IMR-90 (cell line): ENCODE measurements at regions not wholly inside any gene's neighbourhood (a gene's known extent, or its start where the extent isn't known, plus 50 kb on each side); places are given as distances from the start of the nearest gene placed in this dataset.
A peak's percentile ranks its signal among the peaks of the same experiment; 100 is the strongest.

ENCODE experiments used
- ATAC-seq: fragments of 200-7000 bp; cut with Tn5 transposase; 2 replicates; pipeline ENCODE4 v1.9.1; 2020; ENCODE audit warnings: low read depth, mild to moderate bottlenecking, moderate library complexity
- BruUV-seq: library from RNA; stranded (reverse); fragments of 400-500 nt; replicated peaks from 2 replicates; lab custom pipeline; 2021; lab: Mats Ljungman, UMichigan
- CTCF ChIA-PET: fragments of 300-600 bp; formaldehyde crosslinking; extraction: SDS; loops from one replicate; lab custom pipeline; 2021; ENCODE audit warnings: antibody characterized with exemption; lab: Yijun Ruan, JAX
- POLR2A ChIA-PET: fragments of 300-600 bp; sonication (Branson Sonifier 250); formaldehyde crosslinking; loops from one replicate; lab custom pipeline; 2022; ENCODE audit warnings: antibody characterized with exemption; ENCODE audit not compliant: unreplicated experiment; lab: Charles Lee
- DNase-seq: peaks from one replicate; pipeline ENCODE4 v3.0.0; 2013
- H2AFZ ChIP-seq: replicated peaks from 2 replicates; pipeline ENCODE3; 2013; ENCODE audit warnings: low read length, mild to moderate bottlenecking; ENCODE audit not compliant: poor library complexity
- H2AK5ac ChIP-seq: 2 replicates; pipeline ENCODE4 v1.6.1; 2013; ENCODE audit warnings: low read depth, low read length, inconsistent platforms
- H2AK9ac ChIP-seq: replicated peaks from 2 replicates; pipeline ENCODE3; 2013; ENCODE audit warnings: mild to moderate bottlenecking, low read depth, low read length, moderate library complexity; ENCODE audit not compliant: poor library complexity
- H2BK120ac ChIP-seq: 2 replicates; pipeline ENCODE4 v1.6.1; 2013; ENCODE audit warnings: low read depth, low read length, inconsistent platforms
- H2BK15ac ChIP-seq: 3 replicates; pipeline ENCODE4 v1.6.1; 2013; ENCODE audit warnings: low read depth, low read length, inconsistent platforms
- H2BK20ac ChIP-seq: 2 replicates; pipeline ENCODE4 v1.6.1; 2013; ENCODE audit warnings: low read depth, mild to moderate bottlenecking, inconsistent platforms, low read length, moderate library complexity
- H2BK5ac ChIP-seq: 2 replicates; pipeline ENCODE4 v1.6.1; 2013; ENCODE audit warnings: mild to moderate bottlenecking, low read depth, low read length, inconsistent platforms; ENCODE audit not compliant: poor library complexity, severe bottlenecking
- H3K14ac ChIP-seq: replicated peaks from 2 replicates; pipeline ENCODE4 v1.6.1; 2013; ENCODE audit warnings: low read depth, low read length, inconsistent platforms
- H3K18ac ChIP-seq: 2 replicates; pipeline ENCODE4 v1.6.1; 2013; ENCODE audit warnings: low read depth, low read length, control low read depth
- H3K23ac ChIP-seq: 2 replicates; pipeline ENCODE4 v1.6.1; 2013; ENCODE audit warnings: low read depth, low read length, inconsistent platforms
- H3K27ac ChIP-seq: 2 replicates; pipeline ENCODE4 v1.5.1; 2013; ENCODE audit warnings: mild to moderate bottlenecking, control low read depth, low read length; ENCODE audit not compliant: insufficient read depth
- H3K27me3 ChIP-seq: 2 replicates; pipeline ENCODE4 v1.6.1; 2013; ENCODE audit warnings: low read length; ENCODE audit not compliant: control insufficient read depth, insufficient read depth
- H3K36me3 ChIP-seq: 2 replicates; pipeline ENCODE4 v1.6.1; 2013; ENCODE audit warnings: low read length, mixed read lengths; ENCODE audit not compliant: control insufficient read depth, insufficient read depth
- H3K4ac ChIP-seq: 2 replicates; pipeline ENCODE4 v1.6.1; 2013; ENCODE audit warnings: low read depth, low read length, inconsistent platforms
- H3K4me1 ChIP-seq: 2 replicates; pipeline ENCODE4 v1.6.1; 2013; ENCODE audit warnings: low read length, mixed read lengths; ENCODE audit not compliant: control insufficient read depth, insufficient read depth
- H3K4me2 ChIP-seq: 2 replicates; pipeline ENCODE4 v1.6.1; 2013; ENCODE audit warnings: low read depth, mild to moderate bottlenecking, control low read depth, low read length, moderate library complexity
- H3K4me3 ChIP-seq: 2 replicates; pipeline ENCODE4 v1.5.1; 2013; ENCODE audit warnings: low read depth, mild to moderate bottlenecking, control low read depth, low read length, moderate library complexity; ENCODE audit not compliant: insufficient read depth
- H3K56ac ChIP-seq: 2 replicates; pipeline ENCODE4 v1.6.1; 2013; ENCODE audit warnings: low read length, inconsistent platforms; ENCODE audit not compliant: insufficient read depth; ENCODE audit errors: extremely low read depth
- H3K79me1 ChIP-seq, 2 experiments: 2 replicates each; pipeline ENCODE4 v1.6.1; 2013; ENCODE audit warnings: low read length in 2 of 2, inconsistent platforms in 1 of 2, low read depth in 1 of 2
- H3K9ac ChIP-seq: 2 replicates; pipeline ENCODE4 v1.6.1; 2013; ENCODE audit warnings: low read depth, low read length, control low read depth
- H3K9me1 ChIP-seq: 2 replicates; pipeline ENCODE4 v1.6.1; 2013; ENCODE audit warnings: low read length, inconsistent platforms; ENCODE audit not compliant: insufficient read depth
- H3K9me3 ChIP-seq: 2 replicates; pipeline ENCODE4 v1.6.1; 2013; ENCODE audit warnings: low read length; ENCODE audit not compliant: control insufficient read depth, insufficient read depth
- H4K20me1 ChIP-seq: 2 replicates; pipeline ENCODE4 v1.6.1; 2013; ENCODE audit warnings: low read length, inconsistent platforms; ENCODE audit not compliant: insufficient read depth
- H4K5ac ChIP-seq: 2 replicates; pipeline ENCODE4 v1.6.1; 2013; ENCODE audit warnings: mild to moderate bottlenecking, low read depth, low read length, control low read depth
- H4K8ac ChIP-seq, 2 experiments: 2 replicates each; pipeline ENCODE4 v1.6.1; 2013; ENCODE audit warnings: low read depth in 2 of 2, low read length in 2 of 2, control low read depth in 1 of 2, inconsistent platforms in 1 of 2
- H4K91ac ChIP-seq: 2 replicates; pipeline ENCODE4 v1.6.1; 2013; ENCODE audit warnings: low read depth, low read length, inconsistent platforms; ENCODE audit not compliant: insufficient read depth
- FOS ChIP-seq: fragments of 150-350 bp; IDR thresholded peaks from 2 replicates; pipeline ENCODE4 v1.6.1; 2016; ENCODE audit warnings: low read depth, low read length
- RAD21 ChIP-seq: IDR thresholded peaks from 2 replicates; pipeline ENCODE4 v1.6.1; 2012; ENCODE audit warnings: low read length, improper control_type of control experiment
- SMC3 ChIP-seq: fragments of 150-350 bp; IDR thresholded peaks from 2 replicates; pipeline ENCODE4 v1.6.1; 2016; ENCODE audit warnings: low read depth, mild to moderate bottlenecking, antibody characterized with exemption, low read length, moderate library complexity
- WGBS, 2 experiments: methylation state at CpG; one replicate each; pipeline versions ENCODE4 v1.1.5 to v1.1.7; 2013; ENCODE audit warnings: missing lambda C conversion rate in 2 of 2; ENCODE audit not compliant: insufficient read length in 1 of 2; ENCODE audit errors: extremely low coverage in 2 of 2; 5-methylcytosine and 5-hydroxymethylcytosine counted together
- dilution Hi-C: fragments of 300-500 bp; cut with HindIII; formaldehyde crosslinking; loops from one replicate; pipeline ENCODE4 v1.14.3; 2018; ENCODE audit warnings: low sequenced_read_pairs; ENCODE audit not compliant: unreplicated experiment
- in situ Hi-C: fragments of 300-500 bp; cut with MboI; formaldehyde crosslinking; loops from 3 replicates; pipeline ENCODE4 v1.14.3; 2019; ENCODE audit warnings: low sequenced_read_pairs, inconsistent platforms, mixed read lengths
- intact Hi-C: fragments of 100-400 bp; cut with micrococcal nuclease; formaldehyde crosslinking; loops from 2 replicates; pipeline ENCODE4 v1.10.0; 2022
- TF ChIP-seq, protein P1 (sequence below): conservative IDR thresholded peaks from 2 replicates; pipeline ENCODE4 v1.5.1; 2012; ENCODE audit warnings: mild to moderate bottlenecking, low read depth, low read length, improper control_type of control experiment

DNA sequence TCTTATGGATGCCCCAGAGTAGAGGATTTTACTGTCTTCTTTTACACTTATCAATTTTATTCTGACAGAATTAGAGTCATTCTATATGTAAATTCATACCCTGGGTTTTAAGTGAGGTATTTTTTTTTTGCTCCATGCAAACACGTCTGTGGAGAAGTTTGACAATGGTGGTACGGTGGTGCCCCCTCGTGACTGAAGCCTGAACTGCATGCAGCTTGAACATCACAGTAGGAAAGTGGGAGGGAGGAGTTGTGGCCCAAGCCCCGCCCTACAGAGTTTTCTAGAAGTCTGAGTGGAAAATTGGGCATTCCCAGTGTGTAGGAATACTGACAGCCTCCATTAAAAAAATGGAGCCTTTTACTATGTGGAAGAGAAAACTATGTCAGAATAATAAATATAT, 73.3 kb upstream of the RAB40AL start:
- H2BK15ac ChIP-seq, result no peak overlapping the region
- no peak overlapping the region for H3K23ac ChIP-seq
- H2BK120ac ChIP-seq, result no peak overlapping the region
- H4K8ac ChIP-seq, result no peak overlapping the region
- in situ Hi-C loops (no loop called here), dilution Hi-C loops (no loop called here), intact Hi-C loops (loop anchor here (1.0 to 10.0 kb wide), 3 partner anchors 264 to 734 kb away; partner anchors contain the start of genes ARMCX5 and TMSB15A)
- H4K91ac ChIP-seq, result no peak overlapping the region
- no peaks in the 10 kb centered on the region for H4K20me1 ChIP-seq
- H2BK5ac ChIP-seq, result no peak overlapping the region
- no peak overlapping the region for H2BK20ac ChIP-seq
- no CpG with 5 or more reads among the region's 4 CpGs for WGBS, 2 experiments
- no peak overlapping the region for H3K14ac ChIP-seq
- no peaks in the 10 kb centered on the region for H3K9me1 ChIP-seq
- peaks cover 2% of the 10 kb centered on the region; the same call in 1 of the 2 replicates for H3K36me3 ChIP-seq
- no peak overlapping the region for H3K9ac ChIP-seq
- H4K5ac ChIP-seq, result no peak overlapping the region
- no peak overlapping the region for H3K4ac ChIP-seq
- no peak overlapping the region for H3K4me2 ChIP-seq
- no peak overlapping the region for H3K18ac ChIP-seq
- no peaks in the 10 kb centered on the region for H3K27me3 ChIP-seq
- H3K27ac ChIP-seq, result no peak overlapping the region
- ATAC-seq (peak; percentile 100), DNase-seq (peak; percentile 74)
- H3K9me3 ChIP-seq, result no peaks in the 10 kb centered on the region
- no peak overlapping the region for H3K56ac ChIP-seq
- no peak overlapping the region for H2AK5ac ChIP-seq
- no peak overlapping the region for H2AFZ ChIP-seq
- no TSS peak for BruUV-seq
- TF ChIP-seq, protein P1, sequence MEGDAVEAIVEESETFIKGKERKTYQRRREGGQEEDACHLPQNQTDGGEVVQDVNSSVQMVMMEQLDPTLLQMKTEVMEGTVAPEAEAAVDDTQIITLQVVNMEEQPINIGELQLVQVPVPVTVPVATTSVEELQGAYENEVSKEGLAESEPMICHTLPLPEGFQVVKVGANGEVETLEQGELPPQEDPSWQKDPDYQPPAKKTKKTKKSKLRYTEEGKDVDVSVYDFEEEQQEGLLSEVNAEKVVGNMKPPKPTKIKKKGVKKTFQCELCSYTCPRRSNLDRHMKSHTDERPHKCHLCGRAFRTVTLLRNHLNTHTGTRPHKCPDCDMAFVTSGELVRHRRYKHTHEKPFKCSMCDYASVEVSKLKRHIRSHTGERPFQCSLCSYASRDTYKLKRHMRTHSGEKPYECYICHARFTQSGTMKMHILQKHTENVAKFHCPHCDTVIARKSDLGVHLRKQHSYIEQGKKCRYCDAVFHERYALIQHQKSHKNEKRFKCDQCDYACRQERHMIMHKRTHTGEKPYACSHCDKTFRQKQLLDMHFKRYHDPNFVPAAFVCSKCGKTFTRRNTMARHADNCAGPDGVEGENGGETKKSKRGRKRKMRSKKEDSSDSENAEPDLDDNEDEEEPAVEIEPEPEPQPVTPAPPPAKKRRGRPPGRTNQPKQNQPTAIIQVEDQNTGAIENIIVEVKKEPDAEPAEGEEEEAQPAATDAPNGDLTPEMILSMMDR, result peak; percentile 85
- no peak for TF ChIP-seq FOS
- TF ChIP-seq RAD21, result peak; percentile 83
- TF ChIP-seq SMC3, result peak; percentile 64
- H3K4me3 ChIP-seq, result no peak overlapping the region
- ChIA-PET CTCF (interaction anchor here (0.8 kb wide), 1 partner anchor 347 kb away, joined by 3 read pairs; the partner anchor contains the start of gene TMSB15A), POLR2A (no interaction called here)
- H3K4me1 ChIP-seq, result no peaks in the 10 kb centered on the region
- H2AK9ac ChIP-seq, result no peak overlapping the region
- no peaks in the 10 kb centered on the region for H3K79me1 ChIP-seq
